ENCODE measurements at regions not wholly inside any gene's neighbourhood (a gene's known extent, or its start where the extent isn't known, plus 50 kb on each side); places are given as distances from the start of the nearest gene placed in this dataset.

DNA sequence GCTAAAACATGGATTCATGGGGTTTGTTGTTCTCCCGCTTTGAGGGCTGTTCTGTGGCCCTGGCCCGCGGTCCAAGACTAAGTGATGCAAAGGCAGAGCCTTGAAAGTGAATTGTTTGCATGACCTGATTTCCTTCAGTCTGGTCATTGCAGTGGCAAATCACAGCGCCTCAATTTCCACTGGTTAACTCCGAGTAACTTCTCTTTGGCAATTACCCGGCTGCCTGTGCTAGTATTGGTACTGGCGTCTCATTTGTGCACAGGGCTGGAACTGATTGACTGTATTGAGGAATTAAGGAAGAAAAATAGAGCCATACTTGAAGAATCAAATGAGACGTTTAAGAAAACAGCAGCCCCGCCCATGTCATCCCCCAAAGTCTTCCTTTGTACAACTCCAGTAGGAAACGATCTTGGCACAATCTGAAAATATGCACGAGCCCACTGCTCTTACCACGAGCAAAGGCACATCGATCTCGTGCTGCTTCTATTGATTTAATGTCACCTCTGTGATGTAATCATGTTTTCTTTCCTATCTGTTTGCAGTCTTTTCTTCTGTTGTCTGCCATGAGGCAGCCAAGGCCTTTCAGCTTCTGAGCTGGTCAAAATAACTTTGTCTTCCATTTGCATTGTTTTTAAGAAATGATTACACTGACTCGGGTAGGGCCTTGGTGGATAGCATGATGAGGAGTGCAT, 60.6 kb upstream of the SHH start:
- H3K36me3 ChIP-seq (ENCODE audit: control insufficient read depth in 4 of 4, insufficient read depth in 3 of 4, low read depth in 1 of 4, low read length in 3 of 4), result no peaks in the 10 kb centered on the region
- H3K27me3 ChIP-seq (ENCODE audit: control insufficient read depth in 4 of 4, insufficient read depth in 4 of 4, low read length in 3 of 4), result no peaks in the 10 kb centered on the region
- H3K4me1 ChIP-seq (ENCODE audit: control insufficient read depth in 4 of 4, insufficient read depth in 4 of 4, low read length in 3 of 4), result peaks cover 0 to 11% (median 6%) of the 10 kb centered on the region in 4 donors
- H3K27ac ChIP-seq (ENCODE audit: low read depth in 1 of 2, low read length in 2 of 2), result no peak overlapping the region
- WGBS, result 38% methylated on average over 15 of the region's 15 CpGs
- no peak overlapping the region for H3K4me3 ChIP-seq (ENCODE audit: low read depth in 1 of 3, low read length in 3 of 3)
- peak in 1 of 2 donors; percentile 34 for TF ChIP-seq HNF4A (conservative IDR thresholded peaks at IDR 0.05)
- TF ChIP-seq RXRA (IDR thresholded peaks at IDR 0.05), result peak; percentile 27 to 53
- TF ChIP-seq, protein P1, sequence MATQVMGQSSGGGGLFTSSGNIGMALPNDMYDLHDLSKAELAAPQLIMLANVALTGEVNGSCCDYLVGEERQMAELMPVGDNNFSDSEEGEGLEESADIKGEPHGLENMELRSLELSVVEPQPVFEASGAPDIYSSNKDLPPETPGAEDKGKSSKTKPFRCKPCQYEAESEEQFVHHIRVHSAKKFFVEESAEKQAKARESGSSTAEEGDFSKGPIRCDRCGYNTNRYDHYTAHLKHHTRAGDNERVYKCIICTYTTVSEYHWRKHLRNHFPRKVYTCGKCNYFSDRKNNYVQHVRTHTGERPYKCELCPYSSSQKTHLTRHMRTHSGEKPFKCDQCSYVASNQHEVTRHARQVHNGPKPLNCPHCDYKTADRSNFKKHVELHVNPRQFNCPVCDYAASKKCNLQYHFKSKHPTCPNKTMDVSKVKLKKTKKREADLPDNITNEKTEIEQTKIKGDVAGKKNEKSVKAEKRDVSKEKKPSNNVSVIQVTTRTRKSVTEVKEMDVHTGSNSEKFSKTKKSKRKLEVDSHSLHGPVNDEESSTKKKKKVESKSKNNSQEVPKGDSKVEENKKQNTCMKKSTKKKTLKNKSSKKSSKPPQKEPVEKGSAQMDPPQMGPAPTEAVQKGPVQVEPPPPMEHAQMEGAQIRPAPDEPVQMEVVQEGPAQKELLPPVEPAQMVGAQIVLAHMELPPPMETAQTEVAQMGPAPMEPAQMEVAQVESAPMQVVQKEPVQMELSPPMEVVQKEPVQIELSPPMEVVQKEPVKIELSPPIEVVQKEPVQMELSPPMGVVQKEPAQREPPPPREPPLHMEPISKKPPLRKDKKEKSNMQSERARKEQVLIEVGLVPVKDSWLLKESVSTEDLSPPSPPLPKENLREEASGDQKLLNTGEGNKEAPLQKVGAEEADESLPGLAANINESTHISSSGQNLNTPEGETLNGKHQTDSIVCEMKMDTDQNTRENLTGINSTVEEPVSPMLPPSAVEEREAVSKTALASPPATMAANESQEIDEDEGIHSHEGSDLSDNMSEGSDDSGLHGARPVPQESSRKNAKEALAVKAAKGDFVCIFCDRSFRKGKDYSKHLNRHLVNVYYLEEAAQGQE (IDR thresholded peaks at IDR 0.05), result no peak
- TF ChIP-seq, protein P2, sequence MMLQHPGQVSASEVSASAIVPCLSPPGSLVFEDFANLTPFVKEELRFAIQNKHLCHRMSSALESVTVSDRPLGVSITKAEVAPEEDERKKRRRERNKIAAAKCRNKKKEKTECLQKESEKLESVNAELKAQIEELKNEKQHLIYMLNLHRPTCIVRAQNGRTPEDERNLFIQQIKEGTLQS (IDR thresholded peaks at IDR 0.05), result no peak
- TF ChIP-seq, protein P3, sequence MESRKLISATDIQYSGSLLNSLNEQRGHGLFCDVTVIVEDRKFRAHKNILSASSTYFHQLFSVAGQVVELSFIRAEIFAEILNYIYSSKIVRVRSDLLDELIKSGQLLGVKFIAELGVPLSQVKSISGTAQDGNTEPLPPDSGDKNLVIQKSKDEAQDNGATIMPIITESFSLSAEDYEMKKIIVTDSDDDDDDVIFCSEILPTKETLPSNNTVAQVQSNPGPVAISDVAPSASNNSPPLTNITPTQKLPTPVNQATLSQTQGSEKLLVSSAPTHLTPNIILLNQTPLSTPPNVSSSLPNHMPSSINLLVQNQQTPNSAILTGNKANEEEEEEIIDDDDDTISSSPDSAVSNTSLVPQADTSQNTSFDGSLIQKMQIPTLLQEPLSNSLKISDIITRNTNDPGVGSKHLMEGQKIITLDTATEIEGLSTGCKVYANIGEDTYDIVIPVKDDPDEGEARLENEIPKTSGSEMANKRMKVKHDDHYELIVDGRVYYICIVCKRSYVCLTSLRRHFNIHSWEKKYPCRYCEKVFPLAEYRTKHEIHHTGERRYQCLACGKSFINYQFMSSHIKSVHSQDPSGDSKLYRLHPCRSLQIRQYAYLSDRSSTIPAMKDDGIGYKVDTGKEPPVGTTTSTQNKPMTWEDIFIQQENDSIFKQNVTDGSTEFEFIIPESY (IDR thresholded peaks at IDR 0.05), result no peak
- TF ChIP-seq, protein P4, sequence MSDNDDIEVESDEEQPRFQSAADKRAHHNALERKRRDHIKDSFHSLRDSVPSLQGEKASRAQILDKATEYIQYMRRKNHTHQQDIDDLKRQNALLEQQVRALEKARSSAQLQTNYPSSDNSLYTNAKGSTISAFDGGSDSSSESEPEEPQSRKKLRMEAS (IDR thresholded peaks at IDR 0.05), result peak; percentile 26
- TF ChIP-seq RAD21 (IDR thresholded peaks at IDR 0.05), result peak; percentile 13 to 45
- peak; percentile 24 for TF ChIP-seq SP1 (IDR thresholded peaks at IDR 0.05)
- DNase-seq (ENCODE audit: low spot score), result no peak
- H3K9me3 ChIP-seq (ENCODE audit: control insufficient read depth in 4 of 4, low read length in 3 of 4), result no peaks in the 10 kb centered on the region
- H3K9ac ChIP-seq (ENCODE audit: low read depth in 1 of 2, low read length in 2 of 2), result no peak overlapping the region

DNA sequence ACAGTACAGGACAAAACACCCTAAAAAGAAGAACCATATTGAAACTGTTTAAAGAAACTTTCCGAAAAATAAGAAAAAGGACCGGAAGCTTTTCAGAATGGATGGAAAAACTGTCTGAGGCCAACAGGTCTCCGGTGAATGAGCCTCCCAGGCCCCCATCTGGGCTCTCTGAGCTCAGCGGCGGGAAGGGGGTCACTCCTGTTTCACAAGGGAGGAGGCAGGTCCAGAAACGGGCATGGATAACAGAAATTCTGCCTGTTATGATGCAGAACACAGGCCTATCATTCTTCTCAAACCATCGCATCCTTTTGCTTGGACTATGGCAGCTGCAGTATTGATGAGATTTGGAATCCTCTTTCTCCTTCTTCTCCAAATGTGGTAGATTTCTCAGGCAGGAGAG, 58.9 kb upstream of the SHH start:
- no peak overlapping the region for H3K27ac ChIP-seq (ENCODE audit: low read depth in 1 of 2, low read length in 2 of 2)
- no peak overlapping the region for H3K9ac ChIP-seq (ENCODE audit: low read depth in 1 of 2, low read length in 2 of 2)
- 94% methylated on average over 7 of the region's 7 CpGs for WGBS
- H3K36me3 ChIP-seq (ENCODE audit: control insufficient read depth in 4 of 4, insufficient read depth in 3 of 4, low read depth in 1 of 4, low read length in 3 of 4), result no peaks in the 10 kb centered on the region
- H3K4me3 ChIP-seq (ENCODE audit: low read depth in 1 of 3, low read length in 3 of 3), result no peak overlapping the region
- peaks cover 0 to 11% (median 6%) of the 10 kb centered on the region in 4 donors for H3K4me1 ChIP-seq (ENCODE audit: control insufficient read depth in 4 of 4, insufficient read depth in 4 of 4, low read length in 3 of 4)
- no peak for DNase-seq (ENCODE audit: low spot score)
- no peaks in the 10 kb centered on the region for H3K9me3 ChIP-seq (ENCODE audit: control insufficient read depth in 4 of 4, low read length in 3 of 4)
- H3K27me3 ChIP-seq (ENCODE audit: control insufficient read depth in 4 of 4, insufficient read depth in 4 of 4, low read length in 3 of 4), result no peaks in the 10 kb centered on the region
- TF ChIP-seq, protein P2 (IDR thresholded peaks at IDR 0.05), result no peak
- TF ChIP-seq, protein P1 (IDR thresholded peaks at IDR 0.05), result no peak
- TF ChIP-seq HNF4G (IDR thresholded peaks at IDR 0.05) (no peak), HNF4A (conservative IDR thresholded peaks at IDR 0.05) (no peak), NR2F2 (IDR thresholded peaks at IDR 0.05) (no peak), FOXA2 (IDR thresholded peaks at IDR 0.05) (no peak), FOXA1 (IDR thresholded peaks at IDR 0.05) (no peak), RXRA (IDR thresholded peaks at IDR 0.05) (no peak), RAD21 (IDR thresholded peaks at IDR 0.05) (no peak), JUND (IDR thresholded peaks at IDR 0.05) (no peak), YY1 (IDR thresholded peaks at IDR 0.05) (no peak), EGR1 (IDR thresholded peaks at IDR 0.05; ENCODE audit: low read depth in 2 of 2) (no peak)
- TF ChIP-seq, protein P4 (IDR thresholded peaks at IDR 0.05), result no peak
- TF ChIP-seq, protein P5, sequence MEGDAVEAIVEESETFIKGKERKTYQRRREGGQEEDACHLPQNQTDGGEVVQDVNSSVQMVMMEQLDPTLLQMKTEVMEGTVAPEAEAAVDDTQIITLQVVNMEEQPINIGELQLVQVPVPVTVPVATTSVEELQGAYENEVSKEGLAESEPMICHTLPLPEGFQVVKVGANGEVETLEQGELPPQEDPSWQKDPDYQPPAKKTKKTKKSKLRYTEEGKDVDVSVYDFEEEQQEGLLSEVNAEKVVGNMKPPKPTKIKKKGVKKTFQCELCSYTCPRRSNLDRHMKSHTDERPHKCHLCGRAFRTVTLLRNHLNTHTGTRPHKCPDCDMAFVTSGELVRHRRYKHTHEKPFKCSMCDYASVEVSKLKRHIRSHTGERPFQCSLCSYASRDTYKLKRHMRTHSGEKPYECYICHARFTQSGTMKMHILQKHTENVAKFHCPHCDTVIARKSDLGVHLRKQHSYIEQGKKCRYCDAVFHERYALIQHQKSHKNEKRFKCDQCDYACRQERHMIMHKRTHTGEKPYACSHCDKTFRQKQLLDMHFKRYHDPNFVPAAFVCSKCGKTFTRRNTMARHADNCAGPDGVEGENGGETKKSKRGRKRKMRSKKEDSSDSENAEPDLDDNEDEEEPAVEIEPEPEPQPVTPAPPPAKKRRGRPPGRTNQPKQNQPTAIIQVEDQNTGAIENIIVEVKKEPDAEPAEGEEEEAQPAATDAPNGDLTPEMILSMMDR (IDR thresholded peaks at IDR 0.05; ENCODE audit: low read depth, low read length, missing input control), result no peak
- TF ChIP-seq, protein P3 (IDR thresholded peaks at IDR 0.05), result no peak
